Kidney glomerular epithelial cell (primary cell): ENCODE measurements at regions not wholly inside any gene's neighbourhood (a gene's known extent, or its start where the extent isn't known, plus 50 kb on each side); places are given as distances from the start of the nearest gene placed in this dataset.
A peak's percentile ranks its signal among the peaks of the same experiment; 100 is the strongest.
"Not testable (repeated sequence)": the region's sequence is repeated elsewhere in the genome, so short reads cannot be mapped to it uniquely, and the experiment has no call there.

Source experiments
- DNase-seq: peaks from one replicate; lab custom pipeline; 2025; lab: John Stamatoyannopoulos, UW

DNA sequence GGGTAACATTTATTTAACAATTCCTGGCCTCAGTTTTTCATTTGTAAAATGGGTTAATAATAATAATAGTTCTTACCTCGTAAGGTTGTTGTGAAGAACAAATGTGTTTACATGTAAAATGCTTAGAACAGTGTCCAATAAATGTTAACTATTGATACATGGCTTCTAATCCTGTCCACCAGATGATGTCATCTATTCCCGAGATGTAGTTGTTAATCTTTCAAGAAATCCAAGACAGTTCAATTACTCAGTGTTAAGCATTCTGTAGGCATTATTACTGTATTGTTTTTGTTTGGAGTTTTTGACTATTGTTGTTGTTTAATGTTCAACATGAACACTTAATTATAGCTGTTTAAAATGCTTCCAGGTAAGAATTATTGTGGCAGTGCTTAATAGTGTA is 131.0 kb upstream of the FNDC3A start:
- no peak for DNase-seq

DNA sequence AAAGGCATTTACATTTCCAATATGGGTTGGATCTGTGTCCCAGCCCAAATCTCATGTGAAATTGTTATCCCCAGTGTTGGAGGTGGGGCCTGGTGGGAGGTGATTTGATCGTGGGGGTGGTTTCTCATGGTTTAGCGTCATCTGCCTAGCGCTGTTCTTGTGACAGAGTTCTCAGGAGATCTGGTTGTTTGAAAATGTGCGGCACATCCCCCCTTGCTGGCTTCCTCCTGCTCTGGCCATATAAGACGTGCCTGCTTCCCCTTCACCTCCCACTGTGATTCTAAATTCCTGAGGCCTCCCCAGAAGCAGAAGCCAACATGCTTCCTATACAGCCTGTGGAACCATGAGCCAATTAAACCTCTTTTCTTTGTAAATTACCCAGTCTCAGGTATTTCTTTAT is 126.2 kb upstream of the FNDC3A start:
- DNase-seq, result no peak

DNA sequence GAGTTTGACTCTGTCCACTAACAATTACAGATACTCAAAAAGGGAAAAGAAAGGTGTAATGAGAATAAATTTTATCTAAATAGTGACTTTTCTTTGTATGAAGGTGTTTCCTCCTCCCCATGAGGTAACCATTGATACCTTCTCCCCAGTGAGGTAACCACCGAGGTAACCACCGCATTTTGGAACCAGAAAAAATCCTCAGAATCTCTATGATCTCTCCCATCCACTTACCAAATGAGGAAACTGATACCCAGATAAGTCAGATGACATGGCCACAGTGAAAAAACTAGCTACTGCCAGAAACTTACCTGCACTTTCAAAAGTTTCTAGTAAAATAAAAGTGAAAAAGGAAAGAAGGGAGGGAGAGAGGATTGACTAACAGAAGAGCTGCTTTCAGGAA is 124.0 kb upstream of the FNDC3A start:
- DNase-seq, result no peak

DNA sequence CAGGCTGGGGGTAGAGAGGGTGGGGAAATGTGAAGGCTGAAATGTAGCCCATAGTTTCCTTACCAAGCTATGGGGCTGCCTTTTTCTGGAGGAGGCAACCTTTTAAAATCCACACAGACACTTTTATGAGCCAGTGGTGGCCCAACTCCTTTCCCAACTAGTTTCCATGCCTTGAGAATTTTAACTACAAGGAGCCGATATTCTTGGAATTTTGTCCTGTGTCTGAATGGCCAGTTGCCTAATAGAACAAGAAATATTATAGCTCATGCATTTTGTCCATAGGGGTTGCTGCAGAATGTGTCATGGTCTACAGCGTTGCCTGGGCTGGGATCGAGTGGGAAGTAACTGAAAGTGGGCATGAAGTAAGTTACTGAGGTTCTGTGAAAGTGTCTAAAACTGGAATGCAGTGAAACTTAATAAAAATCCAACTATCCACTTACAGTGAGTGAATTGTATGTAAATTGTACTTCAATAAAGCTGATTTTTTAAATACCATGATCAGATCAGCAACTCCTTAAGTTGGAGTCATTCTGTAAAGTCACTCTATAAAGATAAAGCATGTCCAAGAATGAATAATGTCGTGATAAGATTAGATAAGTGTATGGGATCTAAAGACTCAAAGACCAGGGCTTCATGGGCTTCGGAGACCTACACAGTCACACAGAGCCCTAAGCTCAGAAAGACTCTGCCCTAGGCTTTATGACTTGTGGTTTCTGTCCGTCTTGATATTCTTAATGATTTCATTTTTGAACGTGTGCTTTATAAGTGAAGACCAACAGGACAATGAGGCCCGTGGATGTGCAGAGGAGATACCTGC is 122.6 kb upstream of the FNDC3A start:
- no peak for DNase-seq

GRCh38 chr13:48853728-48854102 is 122.0 kb upstream of the FNDC3A start:
- DNase-seq, result peak; percentile 24

GRCh38 chr13:48857576-48857975 is 118.1 kb upstream of the FNDC3A start:
- DNase-seq, result no peak

DNA sequence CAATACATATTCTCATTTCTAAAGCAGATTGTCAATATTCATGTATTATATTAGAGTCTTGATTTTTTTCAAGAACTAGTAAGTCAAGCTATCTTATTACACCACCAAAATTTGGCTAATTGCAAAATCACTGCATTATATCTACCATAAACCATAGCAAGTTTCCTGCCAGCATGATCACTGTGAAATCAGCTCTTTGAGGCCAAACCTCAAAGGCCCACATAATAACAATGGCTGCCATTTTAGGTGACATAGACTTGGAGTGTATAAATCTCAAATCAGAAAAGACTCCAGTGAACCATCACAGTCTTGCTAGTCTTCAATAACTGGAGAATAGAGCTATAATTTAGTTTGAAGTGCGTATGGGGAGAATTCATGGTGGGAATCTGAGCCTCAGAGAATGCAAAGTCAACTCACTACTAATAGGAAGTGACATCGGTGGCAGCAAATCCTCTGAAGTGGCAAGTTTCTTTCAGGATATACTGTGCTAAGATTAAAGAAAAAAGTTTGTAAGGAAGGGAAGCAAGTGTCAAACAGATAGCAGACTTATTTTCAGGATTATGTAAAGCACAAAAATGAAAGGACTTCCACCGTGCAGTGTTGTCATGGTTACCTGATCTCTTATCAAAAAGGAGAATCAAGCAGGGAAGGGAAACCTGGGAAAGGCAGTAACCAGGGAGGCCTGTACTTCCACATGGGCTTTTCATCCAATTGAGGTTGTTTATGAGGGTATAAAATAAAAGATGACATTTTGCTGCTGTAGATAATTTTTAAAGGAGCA is 117.4 kb upstream of the FNDC3A start:
- no peak for DNase-seq

DNA sequence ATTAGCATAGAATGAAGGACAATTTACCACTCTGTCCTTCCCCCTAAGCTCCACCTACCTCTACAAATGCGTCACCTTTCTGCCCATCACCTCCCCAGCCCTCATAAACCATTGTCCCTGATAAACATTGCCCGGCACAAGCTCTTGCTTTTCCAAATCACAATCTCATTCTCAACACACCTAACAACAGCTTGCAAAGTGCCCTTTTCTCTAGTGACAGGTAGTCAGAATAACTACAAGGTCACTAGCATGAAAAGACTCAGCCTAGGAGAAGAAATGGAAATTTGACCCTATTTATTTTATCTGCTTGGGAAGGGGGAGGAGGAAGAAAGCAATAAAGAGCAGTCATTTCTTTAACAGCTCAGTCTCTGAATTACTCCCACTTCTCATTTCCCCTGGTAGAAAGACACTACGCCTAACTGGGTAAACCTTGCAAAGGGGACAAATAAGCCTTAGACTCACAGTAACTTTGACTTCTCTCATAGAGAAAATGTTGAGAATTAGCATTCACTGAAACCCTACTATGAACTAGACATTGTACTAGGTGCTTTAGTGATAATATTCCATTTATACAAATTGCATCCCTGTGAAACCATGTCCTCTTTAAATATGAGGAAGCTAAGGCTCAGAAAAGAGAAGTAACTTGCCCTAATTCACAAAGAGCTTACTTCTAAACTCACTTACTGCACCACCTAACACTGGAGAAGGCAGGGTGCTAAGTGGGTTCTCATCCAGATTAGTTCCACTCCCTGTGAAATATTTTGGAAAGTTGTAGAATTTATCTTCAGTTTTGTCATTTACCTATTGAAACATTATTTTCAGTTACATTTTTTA is 116.2 kb upstream of the FNDC3A start:
- no peak for DNase-seq

DNA sequence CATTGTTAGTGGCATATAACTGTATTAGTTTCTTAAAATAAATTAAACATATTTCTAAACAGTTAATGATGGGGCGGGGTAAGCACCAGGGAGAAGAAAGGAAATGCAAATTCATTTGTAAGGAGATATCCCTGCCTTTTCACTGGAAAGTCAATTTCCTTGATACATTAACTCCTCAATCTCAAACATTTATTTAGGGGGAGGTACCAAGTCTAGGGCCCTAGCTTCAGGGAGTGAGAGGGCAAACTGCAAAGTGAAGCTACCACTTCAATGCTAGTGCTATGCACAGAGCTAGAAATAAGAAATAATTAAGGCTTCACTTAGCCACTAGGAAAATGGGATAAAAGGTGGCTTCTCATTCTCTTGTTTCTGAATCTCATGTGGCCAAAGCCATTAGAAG is 115.3 kb upstream of the FNDC3A start:
- DNase-seq, result no peak

DNA sequence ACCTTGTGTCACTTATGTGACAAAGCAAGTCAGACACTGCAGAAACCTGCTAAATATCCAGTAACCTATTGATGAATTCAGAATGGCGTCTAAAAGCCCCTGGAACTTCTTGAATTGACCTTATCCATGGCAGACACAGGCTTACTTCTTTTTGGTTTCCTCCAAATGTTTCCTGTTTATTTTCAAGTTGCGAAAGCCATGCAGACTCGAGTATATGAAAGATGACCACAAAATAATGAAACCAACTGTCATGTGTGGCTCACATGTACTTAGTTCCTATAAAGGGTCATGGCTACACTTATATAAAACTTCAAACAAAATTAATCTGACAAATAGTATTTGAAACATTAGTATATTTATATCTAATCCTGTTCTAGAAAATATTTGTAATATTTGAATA is 113.1 kb upstream of the FNDC3A start:
- DNase-seq, result no peak

DNA sequence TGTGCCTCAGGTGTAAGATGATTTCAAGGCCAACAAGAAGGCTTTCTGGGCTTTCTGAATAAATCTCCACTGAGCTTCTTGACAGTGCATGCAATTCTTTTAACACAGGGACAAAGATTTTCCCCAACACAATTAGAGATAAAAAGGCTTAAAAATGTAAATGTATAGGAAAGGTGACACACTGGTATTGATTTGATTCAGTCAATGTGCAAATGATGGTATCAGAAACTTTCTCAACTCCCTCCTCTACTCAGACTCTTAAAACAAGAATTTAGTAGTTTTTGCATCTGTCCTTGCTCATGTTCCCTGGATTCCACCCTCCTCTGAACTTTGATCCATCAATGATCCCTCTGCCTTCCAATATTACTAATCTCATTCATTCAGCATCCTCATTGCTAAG is 111.6 kb upstream of the FNDC3A start:
- DNase-seq, result no peak

DNA sequence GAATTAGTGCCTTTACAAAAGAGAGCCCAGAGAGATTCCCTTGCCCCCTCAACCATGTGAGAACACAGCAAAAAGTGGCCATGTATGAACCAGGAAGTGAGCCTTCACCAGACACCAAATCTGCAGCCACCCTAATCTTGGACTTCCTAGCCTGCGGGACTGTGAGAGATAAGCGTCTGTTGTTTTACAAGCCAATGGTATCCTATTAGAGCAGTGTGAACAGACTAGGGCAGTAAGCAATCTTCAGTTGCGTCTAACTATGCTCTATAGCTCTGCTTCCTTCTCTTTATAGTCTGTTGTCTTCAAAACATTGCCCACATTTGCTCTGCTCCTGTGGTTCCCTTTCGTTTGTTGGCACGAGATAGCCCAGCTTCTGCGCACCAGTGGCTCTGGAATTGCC is 109.5 kb upstream of the FNDC3A start:
- no peak for DNase-seq

- DNase-seq, result no peak
Measured at GRCh38 chr13:48873081-48873480, 102.6 kb upstream of the FNDC3A start.

- DNase-seq, result no peak
Measured at GRCh38 chr13:48873587-48873986, 102.1 kb upstream of the FNDC3A start.

GRCh38 chr13:48874165-48874564 is 101.5 kb upstream of the FNDC3A start:
- no peak for DNase-seq

DNA sequence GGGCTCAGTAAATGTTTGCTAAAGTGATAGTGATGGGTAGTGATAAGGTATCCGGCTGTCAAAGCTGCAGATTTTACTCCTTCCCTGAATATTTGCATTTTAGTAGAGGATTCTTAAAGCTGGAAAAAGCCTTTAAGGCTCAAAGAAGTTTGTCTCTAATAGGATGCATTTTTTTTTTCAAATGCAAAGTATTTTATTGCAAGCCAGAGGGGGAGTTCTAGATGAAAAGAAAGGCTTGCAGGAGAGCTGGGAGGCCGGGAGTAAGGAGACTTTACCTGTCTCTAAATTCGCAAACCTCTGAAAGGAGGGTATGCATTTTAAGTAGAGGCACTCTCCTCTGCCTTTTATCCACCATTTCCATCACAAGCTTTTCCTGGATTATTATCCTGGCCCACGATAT is 100.7 kb upstream of the FNDC3A start:
- DNase-seq, result no peak

GRCh38 chr13:48876289-48876688 is 99.4 kb upstream of the FNDC3A start:
- no peak for DNase-seq

- DNase-seq, result no peak
Measured at GRCh38 chr13:48879432-48879831, 96.3 kb upstream of the FNDC3A start.

GRCh38 chr13:48879854-48880253 is 95.9 kb upstream of the FNDC3A start:
- DNase-seq, result no peak

GRCh38 chr13:48883786-48884185 is 91.9 kb upstream of the FNDC3A start:
- not testable (repeated sequence) for DNase-seq

DNA sequence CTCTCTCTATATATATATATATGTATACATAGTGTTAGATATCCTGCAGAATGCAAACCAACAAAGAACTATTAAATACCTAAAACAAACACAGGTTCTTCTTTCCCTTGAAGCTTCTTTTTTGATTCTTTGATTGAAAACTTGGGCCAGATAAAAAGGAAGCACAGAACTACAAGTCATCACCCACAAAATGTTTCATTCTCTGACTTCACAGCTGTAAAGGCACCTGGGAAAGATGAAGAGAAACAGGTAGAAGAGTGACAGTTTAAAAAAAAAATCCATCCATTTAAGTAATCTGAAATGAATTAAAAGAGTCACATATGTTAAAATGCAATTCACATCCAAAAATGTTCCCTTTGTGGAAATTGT is 90.7 kb upstream of the FNDC3A start:
- no peak for DNase-seq

- no peak for DNase-seq
Measured at GRCh38 chr13:48888613-48889012, 87.1 kb upstream of the FNDC3A start.

GRCh38 chr13:48890391-48890790 is 85.3 kb upstream of the FNDC3A start:
- no peak for DNase-seq
